ENCODE measurements at regions not wholly inside any gene's neighbourhood (a gene's known extent, or its start where the extent isn't known, plus 50 kb on each side); places are given as distances from the start of the nearest gene placed in this dataset.
A peak's percentile ranks its signal among the peaks of the same experiment; 100 is the strongest.

- DNase-seq (ENCODE audit: low read depth) = no peak
Measured at GRCh38 chr2:240226672-240227537, 86.4 kb upstream of the OTOS start.

- no peak for DNase-seq (ENCODE audit: low read depth)
Measured at GRCh38 chr2:240227538-240228428, 87.3 kb upstream of the OTOS start.

- no peak for DNase-seq (ENCODE audit: low read depth)
Measured at GRCh38 chr2:240229005-240229404, 88.5 kb upstream of the OTOS start.

- no peak for DNase-seq (ENCODE audit: low read depth)
Measured at GRCh38 chr2:240229603-240230235, 89.3 kb upstream of the OTOS start.

- no peak for DNase-seq (ENCODE audit: low read depth)
Measured at GRCh38 chr2:240230291-240230931, 90.0 kb upstream of the OTOS start.

GRCh38 chr2:240231838-240232244 lies 91.4 kb upstream of the OTOS start:
- DNase-seq (ENCODE audit: low read depth) = no peak

GRCh38 chr2:240232264-240232915 lies 91.9 kb upstream of the OTOS start:
- DNase-seq (ENCODE audit: low read depth) = no peak

- DNase-seq (ENCODE audit: low read depth) = peak; percentile 48
Measured at GRCh38 chr2:240232961-240233884, 92.8 kb upstream of the OTOS start.

- DNase-seq (ENCODE audit: low read depth) = no peak
Measured at GRCh38 chr2:240233885-240234502, 93.5 kb upstream of the OTOS start.

GRCh38 chr2:240234503-240234951 lies 94.1 kb upstream of the OTOS start:
- no peak for DNase-seq (ENCODE audit: low read depth)

GRCh38 chr2:240235149-240235803 lies 94.8 kb upstream of the OTOS start:
- no peak for DNase-seq (ENCODE audit: low read depth)

GRCh38 chr2:240235811-240236210 lies 95.4 kb upstream of the OTOS start:
- no peak for DNase-seq (ENCODE audit: low read depth)

- no peak for DNase-seq (ENCODE audit: low read depth)
Measured at GRCh38 chr2:240236217-240237111, 96.0 kb upstream of the OTOS start.

- no peak for DNase-seq (ENCODE audit: low read depth)
Measured at GRCh38 chr2:240237609-240238174, 97.2 kb upstream of the OTOS start.

GRCh38 chr2:240238201-240238600 lies 97.7 kb upstream of the OTOS start:
- DNase-seq (ENCODE audit: low read depth) = no peak

- DNase-seq (ENCODE audit: low read depth) = no peak
Measured at GRCh38 chr2:240238786-240239185, 98.3 kb upstream of the OTOS start.

GRCh38 chr2:240239325-240239724 lies 98.9 kb upstream of the OTOS start:
- no peak for DNase-seq (ENCODE audit: low read depth)
